SHP77 (cell line): ENCODE measurements at regions not wholly inside any gene's neighbourhood (a gene's known extent, or its start where the extent isn't known, plus 50 kb on each side); places are given as distances from the start of the nearest gene placed in this dataset.
"Not testable (repeated sequence)": the region's sequence is repeated elsewhere in the genome, so short reads cannot be mapped to it uniquely, and the experiment has no call there.

Experiments used
- DNase-seq, 2 experiments: peaks; one replicate each; lab custom pipeline; 2025; lab: John Stamatoyannopoulos, UW

DNA sequence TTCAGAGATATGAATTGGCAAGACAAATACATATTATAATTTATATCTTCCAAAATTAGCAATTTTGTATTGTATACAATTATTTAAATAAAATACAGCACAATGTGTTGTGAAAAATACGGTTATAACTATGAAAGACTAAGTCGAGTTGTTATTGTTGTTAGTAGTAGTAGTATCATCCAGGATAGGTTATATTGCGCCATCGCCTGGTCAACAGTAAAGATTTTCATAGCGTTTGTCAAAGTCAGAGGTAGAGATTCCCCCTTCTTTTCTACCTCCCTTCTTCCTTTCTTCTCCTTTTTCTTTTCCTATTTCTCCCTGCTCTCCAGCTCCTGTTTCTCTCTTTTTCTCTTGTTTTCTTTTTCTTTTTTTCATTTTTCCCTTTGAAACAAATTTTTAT is 499.1 kb upstream of the EPHA5 start:
- peak in 1 of 2 experiments; percentile 6 for DNase-seq

DNA sequence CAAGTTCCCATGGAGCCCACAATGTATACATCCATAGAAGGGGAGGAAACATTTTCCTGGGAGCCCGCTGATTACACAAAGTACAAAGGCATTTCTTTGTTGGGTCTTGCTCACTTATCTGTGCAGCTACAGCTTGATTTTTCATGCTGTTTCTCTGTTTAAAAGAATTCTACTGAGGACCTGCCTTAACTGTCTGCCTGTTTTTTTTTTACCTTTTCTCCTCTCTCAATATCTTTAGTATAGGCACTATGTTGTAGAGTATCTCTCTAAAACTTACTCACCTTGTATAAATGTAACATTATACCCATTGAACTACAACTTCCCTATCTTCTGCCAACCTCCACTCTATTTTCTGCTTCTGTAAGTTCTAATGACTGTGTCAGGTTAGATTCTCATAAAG is 494.6 kb upstream of the EPHA5 start:
- no peak for DNase-seq

DNA sequence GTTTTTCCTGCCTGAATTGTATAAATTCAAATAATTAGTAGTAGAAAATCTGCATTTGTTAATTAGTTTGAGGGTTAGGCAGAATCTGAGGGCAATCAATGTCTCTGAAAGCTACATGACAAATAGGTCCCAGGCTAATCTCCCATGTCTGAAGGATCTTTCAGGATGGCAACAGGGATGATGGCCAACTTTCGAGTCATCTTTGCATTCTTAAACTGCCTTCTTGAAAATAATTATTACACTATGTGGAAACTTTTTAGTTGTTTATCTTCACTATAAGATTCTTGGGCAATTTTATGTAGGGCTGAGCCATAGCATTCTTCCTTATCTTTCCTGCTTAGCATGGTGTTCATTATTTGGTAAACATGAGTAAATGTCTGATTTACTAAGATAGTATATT is 490.3 kb upstream of the EPHA5 start:
- DNase-seq: no peak

DNA sequence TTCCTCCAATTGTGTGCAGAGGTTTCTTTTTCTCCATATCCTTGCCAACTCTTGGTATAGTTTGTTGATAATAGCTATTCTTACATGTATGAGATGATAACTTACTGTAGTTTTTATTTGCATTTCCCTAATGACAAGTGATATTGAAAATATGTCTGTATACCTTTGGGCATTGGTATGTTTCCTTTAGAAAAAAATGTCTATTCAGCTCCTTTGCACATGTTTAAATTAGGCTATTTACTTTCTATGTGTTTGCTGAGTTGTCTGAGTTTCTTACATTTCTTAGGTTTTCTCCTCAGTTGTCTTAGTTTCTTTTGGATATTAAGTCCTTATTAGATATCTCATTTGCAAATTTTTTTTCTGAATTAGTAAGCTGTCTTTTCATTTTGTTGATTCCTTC is 487.3 kb upstream of the EPHA5 start:
- no peak for DNase-seq

DNA sequence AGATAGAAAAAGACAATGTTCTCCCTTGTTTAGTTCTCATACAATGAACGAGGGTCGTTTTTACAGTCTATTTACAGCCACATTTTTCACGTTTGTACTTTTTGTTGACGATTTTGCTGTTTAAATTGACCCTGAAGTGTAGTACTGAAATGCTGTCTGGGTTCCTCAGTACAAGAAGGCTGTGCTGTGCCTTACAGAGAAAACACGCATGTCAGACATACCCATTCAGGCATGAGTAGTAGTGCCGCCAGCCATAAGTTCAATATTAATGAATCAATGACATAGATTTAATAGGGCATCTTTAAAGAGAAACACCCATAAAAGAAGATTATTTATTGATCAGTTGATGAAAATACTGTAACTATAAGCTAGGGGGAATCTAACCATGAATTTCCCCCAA is 459.8 kb upstream of the EPHA5 start:
- no peak for DNase-seq

DNA sequence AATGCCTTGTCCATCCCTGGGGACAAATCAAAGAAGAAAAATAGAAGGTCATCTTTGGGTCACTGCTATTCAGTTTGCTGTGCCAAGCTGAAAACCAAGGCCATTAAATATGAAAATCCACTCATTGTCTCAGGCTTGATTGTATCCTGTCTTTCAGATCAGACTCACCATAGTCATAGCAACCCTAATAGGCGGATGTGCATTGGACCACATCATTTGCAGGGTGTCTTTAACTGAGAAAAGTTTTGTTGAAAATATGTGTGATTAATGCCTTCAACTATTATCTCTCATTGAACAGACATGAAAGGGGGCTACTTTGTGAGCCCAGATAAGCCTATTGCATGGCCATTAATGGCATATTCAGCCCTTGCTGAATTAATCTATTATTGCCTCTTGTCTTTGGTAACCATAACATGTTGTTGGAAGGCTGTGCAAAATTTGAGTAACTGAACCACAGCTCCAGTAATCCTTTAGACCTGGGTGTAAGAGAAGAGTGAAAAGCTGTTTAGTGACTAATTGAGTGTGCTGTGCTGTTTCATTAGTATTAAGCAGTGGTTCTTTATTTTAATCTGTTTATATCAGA is 453.6 kb upstream of the EPHA5 start:
- DNase-seq: no peak

DNA sequence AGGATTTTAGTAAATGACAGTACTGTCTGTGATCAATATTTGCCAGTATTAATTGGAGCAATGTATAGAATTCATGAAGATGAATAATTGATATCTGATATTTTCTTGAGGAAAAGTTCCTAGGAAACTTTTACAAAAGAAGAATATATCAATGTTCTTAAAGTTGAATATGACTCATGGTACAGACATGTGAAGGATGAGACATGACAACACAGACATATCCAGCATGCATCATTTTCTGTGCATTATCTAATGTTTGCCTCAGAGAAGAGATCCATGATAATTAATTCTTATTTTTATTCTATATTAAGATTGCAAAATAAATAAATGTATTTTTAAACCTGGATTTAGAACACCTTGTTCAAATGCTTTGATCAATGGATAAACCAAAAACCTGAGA is 452.9 kb upstream of the EPHA5 start:
- no peak for DNase-seq

DNA sequence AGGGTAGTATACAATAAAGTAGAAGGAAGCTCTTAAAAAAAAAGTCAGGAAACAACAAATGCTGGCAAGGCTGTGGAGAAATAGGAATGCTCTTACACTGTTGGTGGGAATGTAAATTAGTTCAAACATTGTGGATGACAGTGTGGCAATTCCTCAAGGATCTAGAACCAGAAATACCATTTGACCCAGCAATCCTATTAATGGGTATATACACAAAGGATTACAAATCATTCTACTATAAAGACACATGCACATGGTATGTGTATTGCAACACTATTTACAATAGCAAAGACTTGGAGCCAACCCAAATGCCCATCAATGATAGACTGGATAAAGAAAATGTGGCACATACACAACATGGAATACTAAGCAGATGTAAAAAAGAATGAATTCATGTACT is 444.9 kb upstream of the EPHA5 start:
- not testable (repeated sequence) for DNase-seq

DNA sequence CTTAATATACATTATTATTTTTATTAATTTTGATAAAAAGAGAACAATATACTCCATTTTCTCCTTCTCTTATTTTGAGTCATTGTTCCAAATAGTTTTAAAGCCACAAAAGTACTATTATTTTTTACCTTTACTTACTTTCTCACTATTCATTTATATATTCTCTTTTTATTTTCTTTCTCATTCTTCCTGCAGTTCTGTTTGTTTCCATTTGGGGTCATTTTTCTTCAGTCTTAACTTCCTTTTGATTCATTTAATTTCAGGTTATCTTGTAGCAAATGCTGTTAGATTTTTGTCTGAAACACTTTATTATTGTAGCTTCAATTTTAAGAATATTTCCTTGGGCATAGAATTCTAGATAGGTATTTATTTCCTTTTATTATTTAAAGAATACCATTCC is 438.6 kb upstream of the EPHA5 start:
- DNase-seq: no peak

DNA sequence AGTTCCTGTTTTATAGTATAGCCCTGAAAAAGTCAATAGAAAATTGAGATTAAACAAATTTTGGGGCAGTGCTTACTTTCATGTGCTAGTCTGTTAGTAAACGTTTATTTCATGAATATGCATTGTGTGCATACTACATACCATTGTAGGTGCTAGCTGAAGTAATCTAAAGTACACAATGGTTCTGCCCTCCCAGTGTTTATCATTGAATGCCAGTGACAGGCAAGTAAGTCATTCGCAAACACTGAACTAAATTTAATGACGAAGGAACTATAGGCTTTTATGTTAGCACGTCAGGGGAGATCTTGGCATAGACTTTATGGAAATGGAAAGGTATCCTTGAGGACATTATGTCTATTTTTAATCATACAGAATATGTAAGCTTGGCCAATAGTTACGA is 426.9 kb upstream of the EPHA5 start:
- no peak for DNase-seq

DNA sequence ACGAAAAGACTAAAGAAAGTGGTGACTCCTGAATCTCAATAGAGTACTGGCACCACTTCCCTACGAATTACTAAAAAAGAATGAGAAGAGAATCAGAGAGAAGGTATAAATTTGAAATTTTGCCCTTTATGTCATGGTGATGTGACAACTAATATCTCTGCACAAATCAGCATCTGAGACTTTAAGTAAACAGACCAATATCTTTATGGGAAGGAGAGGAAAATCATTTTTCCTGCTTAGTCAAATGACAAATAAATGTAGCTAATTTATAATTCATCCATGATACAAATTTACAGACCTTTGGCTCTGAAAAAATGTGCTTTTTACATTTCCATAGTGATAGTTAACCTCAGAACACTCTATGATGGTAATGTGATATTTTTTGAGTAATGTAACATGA is 424.8 kb upstream of the EPHA5 start:
- no peak for DNase-seq

DNA sequence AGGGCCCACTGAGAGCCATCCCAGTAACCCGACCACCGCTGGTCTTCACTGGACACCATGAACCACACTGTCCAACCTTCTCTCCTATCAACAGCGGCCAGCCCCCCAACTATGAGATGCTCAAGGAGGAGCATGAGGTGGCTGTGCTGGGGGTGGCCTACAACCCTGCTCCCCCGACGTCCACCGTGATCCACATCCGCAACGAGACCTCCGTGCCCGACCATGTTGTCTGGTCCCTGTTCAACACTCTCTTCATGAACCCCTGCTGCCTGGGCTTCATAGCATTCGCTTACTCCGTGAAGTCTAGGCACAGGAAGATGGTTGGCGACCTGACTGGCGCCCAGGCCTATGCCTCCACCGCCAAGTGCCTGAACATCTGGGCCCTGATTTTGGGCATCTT is 423.8 kb upstream of the EPHA5 start:
- DNase-seq: no peak

DNA sequence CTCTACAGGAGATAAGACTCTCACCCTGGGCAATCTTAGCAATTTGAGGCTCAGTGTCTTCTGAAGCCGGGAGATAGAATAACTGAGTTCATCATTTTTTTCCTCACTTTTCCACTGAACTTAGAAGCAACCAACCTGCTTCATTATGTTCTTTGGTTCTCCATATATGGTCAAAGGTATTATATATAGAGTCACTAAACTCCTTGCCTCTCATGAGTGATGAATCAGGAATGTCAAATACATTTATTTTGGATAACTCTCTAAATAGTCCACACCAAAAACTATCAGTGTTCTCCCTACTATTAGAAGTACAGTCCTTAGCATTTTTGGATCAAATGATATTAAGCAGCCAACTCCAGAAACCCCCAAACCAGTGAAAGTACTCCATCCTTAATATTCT is 421.5 kb upstream of the EPHA5 start:
- no peak for DNase-seq

DNA sequence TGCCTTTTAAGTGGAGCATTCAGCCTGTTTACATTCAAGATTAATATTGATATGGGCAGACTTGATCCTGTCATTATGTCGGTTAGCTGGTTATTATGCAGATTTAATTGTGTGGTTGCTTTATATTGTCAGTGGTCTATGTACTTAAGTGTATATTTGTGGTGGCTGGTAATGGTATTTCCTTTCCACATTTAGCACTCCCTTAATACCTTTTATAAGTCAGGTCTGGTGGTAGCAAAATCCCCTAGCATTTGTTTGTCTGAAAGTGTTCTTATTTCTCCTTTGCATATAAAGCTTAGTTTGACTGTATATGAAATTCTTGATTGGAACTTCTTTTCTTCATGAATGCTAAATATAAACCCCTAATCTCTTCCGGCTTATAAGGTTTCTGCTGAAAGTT is 403.7 kb upstream of the EPHA5 start:
- DNase-seq: no peak

DNA sequence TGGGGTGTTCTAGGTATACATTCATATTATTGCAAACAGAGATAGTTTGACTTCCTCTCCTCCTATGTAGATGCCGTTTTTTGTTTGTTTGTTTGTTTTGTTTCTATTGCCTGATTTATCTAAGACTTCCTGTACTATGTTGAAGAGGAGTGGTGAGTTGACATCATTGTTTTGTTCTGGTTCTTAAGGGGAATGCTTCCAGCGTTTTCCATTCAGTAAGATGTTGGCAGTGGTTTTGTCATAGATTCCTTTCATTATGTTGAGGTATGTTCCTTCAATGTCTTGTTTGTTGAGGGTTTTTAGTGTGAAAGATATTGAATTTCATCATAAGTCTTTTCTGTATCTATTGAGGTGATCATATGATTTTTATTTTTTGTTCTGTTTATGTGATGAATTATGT is 401.6 kb upstream of the EPHA5 start:
- no peak for DNase-seq

DNA sequence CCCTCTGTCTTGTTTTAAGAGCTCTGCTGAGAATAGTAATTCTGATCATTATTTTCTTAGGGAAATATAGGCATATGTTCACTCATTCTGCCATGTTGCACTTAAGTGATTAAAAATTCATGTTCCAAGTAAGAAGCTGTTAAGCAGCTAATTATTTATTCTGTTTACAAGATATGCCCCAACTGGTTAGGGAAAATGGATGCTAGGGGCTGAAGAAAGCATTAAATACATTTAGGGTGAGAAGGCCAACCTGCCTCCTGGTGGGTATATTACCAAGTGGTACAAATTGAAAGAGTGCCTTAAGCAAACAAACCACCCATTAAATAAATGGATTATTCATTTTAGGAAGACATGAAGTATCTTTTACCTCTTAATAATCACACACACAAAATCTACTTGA is 392.6 kb upstream of the EPHA5 start:
- no peak for DNase-seq

DNA sequence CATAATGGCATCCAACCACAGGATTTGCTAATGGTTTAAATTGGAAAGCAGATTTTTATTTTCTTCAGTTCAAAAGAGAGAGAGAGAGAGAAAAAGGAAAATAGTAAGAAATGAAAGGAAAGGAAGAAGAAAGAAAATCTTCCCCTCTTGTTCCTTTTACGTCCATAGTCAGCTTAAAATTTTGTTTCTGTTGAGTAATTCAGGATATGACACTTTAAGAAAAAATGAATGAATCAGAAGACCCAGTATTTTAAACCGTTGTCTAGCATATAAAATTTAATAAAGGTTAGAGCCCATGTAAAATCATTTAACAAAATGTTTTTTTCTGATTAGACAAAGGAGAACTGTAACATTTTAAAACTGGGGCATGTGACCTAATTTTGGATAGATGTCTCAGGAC is 391.8 kb upstream of the EPHA5 start:
- no peak for DNase-seq

DNA sequence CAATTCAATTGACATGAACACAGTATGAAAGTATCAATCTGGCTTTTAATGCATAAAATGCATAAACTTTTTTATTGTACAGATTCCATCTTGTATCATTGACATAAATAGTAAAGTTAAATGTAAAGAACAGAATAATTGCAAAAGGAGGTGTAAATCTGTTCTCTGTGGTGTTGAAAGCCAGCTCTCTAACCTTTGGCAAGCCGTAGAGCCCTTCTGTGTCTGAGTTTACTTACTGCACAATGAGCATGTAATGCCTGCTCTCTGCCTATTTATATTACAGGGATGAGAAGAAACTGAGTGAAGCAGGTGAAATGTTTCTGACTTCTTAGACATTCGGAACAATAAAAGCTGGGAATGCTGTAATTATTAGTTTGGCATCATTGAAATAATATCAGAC is 389.3 kb upstream of the EPHA5 start:
- no peak for DNase-seq

DNA sequence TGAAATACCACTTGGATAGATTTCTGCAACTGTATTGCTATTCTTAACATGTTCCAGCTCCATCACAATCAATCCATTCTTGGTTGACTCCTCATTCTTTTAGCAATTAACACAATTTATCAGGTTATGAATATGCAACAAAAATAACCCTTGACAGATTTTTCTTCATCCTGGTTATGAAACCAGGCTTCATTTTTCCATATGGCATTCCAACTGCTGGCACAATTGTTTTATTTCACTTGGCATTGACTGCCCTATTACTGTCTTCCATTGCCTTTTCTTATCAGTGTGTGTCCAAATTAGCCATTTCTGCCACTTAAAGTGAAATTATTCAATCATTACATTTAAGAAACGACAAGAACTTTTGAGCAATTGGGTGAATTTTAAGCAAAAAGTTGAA is 388.8 kb upstream of the EPHA5 start:
- DNase-seq: no peak

DNA sequence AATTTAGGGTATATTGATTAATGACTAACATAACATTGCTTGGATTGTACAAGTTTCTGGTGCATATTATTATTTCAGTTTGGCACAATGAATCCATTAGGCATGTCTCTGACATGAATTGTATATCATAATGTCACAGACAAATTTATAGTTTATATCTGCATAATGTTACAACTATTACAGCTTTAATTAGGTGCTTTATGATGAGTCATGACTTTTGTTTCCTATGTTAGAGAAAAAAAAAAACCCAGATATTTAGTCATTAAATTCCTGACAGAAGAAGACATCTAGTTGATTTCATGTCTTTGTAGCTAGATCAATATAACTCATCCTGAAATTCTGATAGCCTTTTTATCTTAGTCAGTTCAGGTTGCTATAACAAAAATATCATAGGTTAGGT is 385.7 kb upstream of the EPHA5 start:
- DNase-seq: no peak

DNA sequence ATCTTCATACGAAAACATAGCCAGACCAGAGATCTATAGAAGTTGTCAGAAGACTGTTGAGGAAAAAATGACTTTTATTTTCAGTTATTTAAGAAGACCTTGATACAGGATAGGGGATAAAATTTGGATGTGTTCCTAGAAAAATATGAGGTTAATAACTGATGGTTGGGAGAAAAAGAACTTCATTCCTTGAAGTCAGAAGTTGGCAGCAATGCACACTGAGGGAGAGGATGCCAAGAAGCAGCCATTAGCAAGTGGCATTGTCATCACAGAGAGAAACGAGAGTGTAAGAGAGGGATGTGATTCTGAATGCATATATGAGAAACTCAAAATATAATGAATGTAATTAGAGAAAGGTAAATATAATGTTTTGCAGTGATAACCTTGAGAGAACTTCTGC is 382.1 kb upstream of the EPHA5 start:
- no peak for DNase-seq

DNA sequence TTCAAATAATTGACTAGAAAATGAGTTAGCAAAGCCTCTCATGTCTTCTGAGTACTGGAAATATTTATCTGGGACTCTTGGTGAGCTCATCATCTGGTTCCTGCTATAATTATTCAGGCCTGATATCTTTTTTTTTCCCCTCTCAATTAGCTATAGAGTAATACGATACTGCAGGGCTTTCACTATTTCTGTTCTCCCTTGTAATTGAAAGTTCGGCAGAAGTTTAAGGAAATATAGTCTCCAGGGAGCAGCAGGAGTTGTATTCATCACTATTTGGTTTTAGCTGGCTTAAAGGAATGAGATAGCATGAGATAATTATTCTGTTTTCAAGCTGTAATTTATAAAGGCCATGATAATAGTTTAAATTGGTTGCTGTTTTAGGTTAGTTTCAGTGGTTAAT is 378.6 kb upstream of the EPHA5 start:
- no peak for DNase-seq

DNA sequence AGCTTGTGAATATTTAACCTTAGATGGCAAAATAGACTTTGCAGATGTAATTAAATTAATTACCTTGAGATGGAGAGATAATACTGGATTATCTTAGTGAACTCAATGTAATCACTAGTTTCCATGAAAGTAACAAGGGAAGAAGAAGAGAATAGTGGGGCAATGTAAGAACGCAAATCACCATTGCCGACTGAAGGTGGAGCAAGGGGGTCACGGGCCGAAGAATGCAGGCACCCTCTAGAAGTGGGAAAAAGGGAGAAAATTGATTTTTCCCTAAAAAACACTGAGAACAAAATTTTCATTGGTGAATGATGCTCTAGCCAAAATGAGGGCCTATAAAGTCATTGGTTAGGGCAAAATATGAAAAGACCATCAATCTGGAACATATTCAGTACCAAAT is 375.6 kb upstream of the EPHA5 start:
- no peak for DNase-seq

DNA sequence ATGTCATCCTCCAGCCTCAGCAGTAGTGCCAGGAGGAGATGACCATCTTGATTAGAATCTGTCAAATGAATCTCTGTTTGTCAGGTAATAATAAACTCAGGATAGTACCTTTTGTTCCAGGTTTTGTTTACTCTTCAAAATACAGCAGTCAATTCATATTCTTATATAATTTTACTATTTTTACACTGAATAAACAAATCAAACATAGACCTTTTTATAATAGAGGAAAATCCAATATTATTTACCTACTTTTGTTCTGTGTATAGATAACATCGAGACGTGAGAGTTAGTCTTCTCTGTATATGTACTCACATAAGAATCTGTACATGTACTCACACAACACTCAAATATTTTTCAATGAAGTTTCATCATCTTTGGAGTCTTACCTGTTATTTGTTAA is 365.4 kb upstream of the EPHA5 start:
- DNase-seq: no peak

DNA sequence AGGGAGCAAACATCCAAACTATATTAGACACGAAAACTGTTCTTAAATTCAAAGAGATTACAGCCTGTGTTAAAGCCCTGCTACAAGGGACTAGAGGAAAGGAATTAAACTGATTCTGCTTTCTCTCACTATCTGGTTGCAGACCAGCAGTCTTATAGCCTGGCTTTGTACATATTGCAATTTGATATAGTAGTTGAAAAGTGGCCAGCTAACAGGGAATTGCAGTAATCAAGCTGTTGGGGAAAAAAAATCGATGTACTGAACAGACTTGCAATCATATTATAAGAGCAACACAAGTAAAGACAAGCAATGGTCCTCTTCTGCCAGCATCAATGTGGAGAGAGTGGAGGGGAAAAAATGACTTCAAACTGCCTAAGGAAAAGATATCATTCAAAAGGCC is 364.4 kb upstream of the EPHA5 start:
- no peak for DNase-seq
